DOHH2 (cell line): ENCODE measurements at regions not wholly inside any gene's neighbourhood (a gene's known extent, or its start where the extent isn't known, plus 50 kb on each side); places are given as distances from the start of the nearest gene placed in this dataset.

Source experiments
- H3F3A ChIP-seq: fragments of 200-600 bp; sonication (generic), shearing (Covaris generic); 2 replicates; pipeline ENCODE4 v1.6.0; 2016; ENCODE audit warnings: antibody characterized with exemption, mild to moderate bottlenecking; ENCODE audit not compliant: control insufficient read depth, insufficient read depth
- H3K27ac ChIP-seq: fragments of 200-600 bp; sonication (generic); 2 replicates; pipeline ENCODE4 v1.5.1; 2014; ENCODE audit warnings: low read depth, mild to moderate bottlenecking, low read length, moderate library complexity
- H3K27me3 ChIP-seq: fragments of 200-600 bp; sonication (generic); 2 replicates; pipeline ENCODE4 v1.6.1; 2014; ENCODE audit warnings: mild to moderate bottlenecking, low read length, mixed read lengths; ENCODE audit not compliant: control insufficient read depth
- H3K36me3 ChIP-seq: fragments of 200-600 bp; sonication (generic); 2 replicates; pipeline ENCODE4 v1.6.1; 2014; ENCODE audit warnings: mild to moderate bottlenecking, low read length, moderate library complexity, mixed read lengths; ENCODE audit not compliant: control insufficient read depth
- H3K4me1 ChIP-seq: fragments of 200-600 bp; sonication (generic); 2 replicates; pipeline ENCODE4 v1.6.1; 2014; ENCODE audit warnings: mild to moderate bottlenecking, low read length, mixed read lengths; ENCODE audit not compliant: control insufficient read depth
- H3K4me2 ChIP-seq: fragments of 200-600 bp; sonication (generic); 2 replicates; pipeline ENCODE4 v1.6.0; 2014; ENCODE audit warnings: mild to moderate bottlenecking, low read length, moderate library complexity
- H3K4me3 ChIP-seq: fragments of 200-600 bp; sonication (generic); 2 replicates; pipeline ENCODE4 v1.5.1; 2014; ENCODE audit warnings: mild to moderate bottlenecking, low read length, mixed read lengths
- H3K79me2 ChIP-seq: fragments of 200-600 bp; sonication (generic); 2 replicates; pipeline ENCODE4 v1.6.1; 2014; ENCODE audit warnings: mild to moderate bottlenecking, low read length, mixed read lengths; ENCODE audit not compliant: control insufficient read depth
- H3K9me2 ChIP-seq: fragments of 200-600 bp; sonication (generic); replicated peaks from 2 replicates; pipeline ENCODE4 v1.6.1; 2014; ENCODE audit warnings: mild to moderate bottlenecking, low read length, mixed read lengths; ENCODE audit not compliant: control insufficient read depth
- H3K9me3 ChIP-seq: fragments of 200-600 bp; sonication (generic); 2 replicates; pipeline ENCODE4 v1.6.1; 2014; ENCODE audit warnings: antibody characterized with exemption, low read length, mixed read lengths; ENCODE audit not compliant: control insufficient read depth, insufficient read depth
- H4K20me1 ChIP-seq: fragments of 200-600 bp; sonication (generic); 2 replicates; pipeline ENCODE4 v1.6.0; 2014; ENCODE audit warnings: low read depth, mild to moderate bottlenecking, antibody characterized with exemption, low read length, moderate library complexity; ENCODE audit not compliant: control insufficient read depth, insufficient read depth
- CTCF ChIP-seq: fragments of 200-600 bp; sonication (generic); IDR thresholded peaks from one replicate; pipeline ENCODE4 v1.5.1; 2014; ENCODE audit warnings: antibody characterized with exemption, mild to moderate bottlenecking, low read depth, low read length; ENCODE audit not compliant: poor library complexity, severe bottlenecking
- EZH2phosphoT487 ChIP-seq: fragments of 200-600 bp; sonication (generic); IDR thresholded peaks from 2 replicates; pipeline ENCODE4 v1.6.1; 2017; ENCODE audit warnings: borderline replicate concordance, mild to moderate bottlenecking, antibody characterized with exemption, low read length, moderate library complexity, mixed read lengths

DNA sequence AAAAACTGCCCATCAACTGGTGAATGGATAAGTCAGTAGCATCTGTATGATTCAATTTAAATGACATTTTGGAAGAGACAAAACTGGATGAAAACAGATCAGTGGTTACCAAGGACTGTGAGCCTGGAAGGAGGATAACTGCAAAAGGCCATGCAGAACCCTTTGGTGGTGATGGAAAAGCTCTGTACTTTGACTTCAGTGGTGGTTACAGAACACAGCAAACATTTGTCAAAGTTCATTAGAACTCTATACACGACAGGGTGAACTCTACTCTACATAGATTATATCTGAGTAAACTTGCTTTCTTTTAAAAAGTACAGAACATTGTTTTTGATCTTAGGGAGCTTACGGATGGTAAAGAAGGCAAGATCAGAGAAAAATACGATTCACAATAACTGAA lies 111.9 kb upstream of the HTR1E start:
- Histone ChIP-seq H3F3A (no peaks in the 10 kb centered on the region), H3K36me3 (no peaks in the 10 kb centered on the region), H4K20me1 (no peaks in the 10 kb centered on the region), H3K9me3 (no peaks in the 10 kb centered on the region), H3K27ac (no peak overlapping the region), H3K9me2 (no peaks in the 10 kb centered on the region), H3K4me2 (no peak overlapping the region), H3K79me2 (no peaks in the 10 kb centered on the region), H3K4me1 (no peaks in the 10 kb centered on the region), H3K27me3 (no peaks in the 10 kb centered on the region), H3K4me3 (no peak overlapping the region)
- TF ChIP-seq EZH2phosphoT487 (no peak), CTCF (no peak)

- Histone ChIP-seq H4K20me1 (no peaks in the 10 kb centered on the region), H3K4me1 (no peaks in the 10 kb centered on the region), H3F3A (no peaks in the 10 kb centered on the region), H3K9me3 (no peaks in the 10 kb centered on the region), H3K4me2 (no peak overlapping the region), H3K9me2 (no peaks in the 10 kb centered on the region), H3K36me3 (no peaks in the 10 kb centered on the region), H3K79me2 (no peaks in the 10 kb centered on the region), H3K4me3 (no peak overlapping the region), H3K27me3 (no peaks in the 10 kb centered on the region), H3K27ac (no peak overlapping the region)
- TF ChIP-seq CTCF (no peak), EZH2phosphoT487 (no peak)
Measured at GRCh38 chr6:86822747-86823146, 114.6 kb upstream of the HTR1E start.

DNA sequence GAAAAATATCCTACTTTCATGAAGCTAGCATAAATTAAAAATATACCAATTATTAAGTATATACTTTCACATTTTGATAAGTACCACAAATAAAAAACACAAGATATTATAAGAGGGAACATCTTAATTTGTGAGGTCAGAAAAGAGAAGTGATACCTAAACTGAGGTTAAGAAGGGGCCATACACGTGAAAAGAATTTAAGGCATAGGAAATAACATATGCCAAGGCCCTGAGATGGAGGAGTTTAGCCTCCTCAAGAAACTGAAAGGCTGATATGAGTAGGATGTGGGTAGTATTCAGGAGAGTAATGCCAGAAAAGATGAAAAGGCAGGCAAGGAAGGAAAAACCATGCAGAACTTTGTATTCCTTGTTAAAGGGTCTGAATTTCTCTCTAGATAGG lies 116.6 kb upstream of the HTR1E start:
- no peak overlapping the region for H3K4me3 ChIP-seq
- no peaks in the 10 kb centered on the region for H3K4me1 ChIP-seq
- H3K27me3 ChIP-seq = no peaks in the 10 kb centered on the region
- no peak overlapping the region for H3K4me2 ChIP-seq
- TF ChIP-seq EZH2phosphoT487 (no peak), CTCF (no peak)
- H3K79me2 ChIP-seq = no peaks in the 10 kb centered on the region
- no peaks in the 10 kb centered on the region for H3K9me2 ChIP-seq
- no peaks in the 10 kb centered on the region for H3F3A ChIP-seq
- no peaks in the 10 kb centered on the region for H3K9me3 ChIP-seq
- H3K36me3 ChIP-seq = no peaks in the 10 kb centered on the region
- H4K20me1 ChIP-seq = no peaks in the 10 kb centered on the region
- no peak overlapping the region for H3K27ac ChIP-seq

GRCh38 chr6:86793649-86794048 lies 143.7 kb upstream of the HTR1E start:
- Histone ChIP-seq H3K27ac (no peak overlapping the region), H4K20me1 (no peaks in the 10 kb centered on the region), H3K36me3 (no peaks in the 10 kb centered on the region), H3F3A (no peaks in the 10 kb centered on the region), H3K4me3 (no peak overlapping the region), H3K4me1 (no peaks in the 10 kb centered on the region), H3K9me3 (no peaks in the 10 kb centered on the region), H3K9me2 (no peaks in the 10 kb centered on the region), H3K79me2 (no peaks in the 10 kb centered on the region), H3K27me3 (no peaks in the 10 kb centered on the region), H3K4me2 (no peak overlapping the region)
- TF ChIP-seq CTCF = no peak
- TF ChIP-seq EZH2phosphoT487 = no peak
